Esophagus muscularis mucosa (tissue), 4 donors: ENCODE measurements at regions not wholly inside any gene's neighbourhood (a gene's known extent, or its start where the extent isn't known, plus 50 kb on each side); places are given as distances from the start of the nearest gene placed in this dataset.

Experiments used
- DNase-seq: peaks from one replicate; pipeline ENCODE4 v3.0.0-alpha.2; 2017; ENCODE audit errors: extremely low spot score
- H3K27ac ChIP-seq, 4 donors: fragments of 200-600 bp; sonication (generic); replicated peaks in 1 of 4; 1 replicate in 3 of 4; 2 replicates in 1 of 4; pipeline ENCODE4 v1.5.1; 2016 to 2019; ENCODE audit warnings: mild to moderate bottlenecking in 1 of 4
- H3K27me3 ChIP-seq, 4 donors: fragments of 200-600 bp; sonication (generic); one replicate each; pipeline versions ENCODE4 v1.5.1 to v1.6.0; 2016 to 2019
- H3K36me3 ChIP-seq, 4 donors: fragments of 200-600 bp; sonication (generic); one replicate each; pipeline ENCODE4 v1.5.1; 2016 to 2019
- H3K4me1 ChIP-seq, 4 donors: fragments of 200-600 bp; sonication (generic); one replicate each; pipeline ENCODE4 v1.5.1; 2016 to 2019
- H3K4me3 ChIP-seq, 4 donors: fragments of 200-600 bp; sonication (generic); 1 replicate in 2 of 4; 2 replicates in 2 of 4; pipeline ENCODE4 v1.5.1; 2016 to 2019; ENCODE audit warnings: mild to moderate bottlenecking in 4 of 4, moderate library complexity in 1 of 4
- H3K9me3 ChIP-seq, 4 donors: fragments of 200-600 bp; sonication (generic); 1 replicate in 3 of 4; 2 replicates in 1 of 4; pipeline ENCODE4 v1.5.1; 2016 to 2019
- EP300 ChIP-seq: sonication (generic); formaldehyde crosslinking; IDR thresholded peaks from one replicate; pipeline ENCODE4 v1.6.1; 2017; ENCODE audit warnings: antibody characterized with exemption
- POLR2A ChIP-seq: fragments of 450-650 bp; IDR thresholded peaks from one replicate; pipeline ENCODE4 v1.6.1; 2017; ENCODE audit warnings: antibody characterized with exemption, moderate library complexity, mild to moderate bottlenecking, low read depth
- POLR2AphosphoS5 ChIP-seq, 2 donors: sonication (generic); formaldehyde crosslinking; IDR thresholded peaks; one replicate each; pipeline ENCODE4 v1.6.1; 2017; ENCODE audit warnings: antibody characterized with exemption in 2 of 2
- WGBS: methylation state at CpG from one replicate; pipeline ENCODE4 v1.1.5; 2018; 5-methylcytosine and 5-hydroxymethylcytosine counted together
- intact Hi-C: fragments of 100-400 bp; cut with DNase I; formaldehyde crosslinking; loops from one replicate; pipeline ENCODE4 v1.15.1; 2023
- TF ChIP-seq, protein P1 (sequence below), 3 experiments: fragments of 200-600 bp in 2 of 3; fragments of 450-650 bp in 1 of 3; sonication (generic) in 2 of 3; IDR thresholded peaks; one replicate each; pipeline ENCODE4 v1.5.1; 2017 to 2019; ENCODE audit warnings: antibody characterized with exemption in 3 of 3, mild to moderate bottlenecking in 2 of 3, moderate library complexity in 1 of 3

DNA sequence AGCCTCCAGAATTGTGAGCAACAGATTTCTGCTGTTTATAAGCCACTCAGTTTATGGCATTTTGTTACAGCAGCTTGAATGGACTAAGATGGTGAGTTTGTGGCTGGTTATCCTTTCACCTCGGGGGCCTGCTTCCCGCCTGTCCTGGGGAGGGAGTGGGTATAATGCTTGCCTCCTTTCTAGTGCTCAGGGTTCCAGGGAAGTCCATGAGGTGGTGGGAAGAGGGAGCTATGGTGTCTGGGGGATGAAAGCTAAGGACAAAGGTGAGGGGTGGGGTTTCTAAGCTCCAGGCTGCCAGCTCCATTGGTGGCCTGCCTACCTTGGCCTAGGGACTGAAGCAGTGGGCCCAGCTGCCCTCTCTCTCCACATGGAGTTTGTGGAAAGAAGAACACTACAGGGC lies 50.2 kb upstream of the SDK2 start:
- Histone ChIP-seq H3K9me3 (no peaks in the 10 kb centered on the region), H3K27me3 (peaks cover 0 to 38% (median 0%) of the 10 kb centered on the region in 4 donors), H3K4me3 (no peak overlapping the region), H3K27ac (no peak overlapping the region), H3K36me3 (no peaks in the 10 kb centered on the region), H3K4me1 (no peaks in the 10 kb centered on the region)
- 64% methylated on average over 2 of the region's 2 CpGs for WGBS
- DNase-seq: no peak
- intact Hi-C loops: no loop called here
- TF ChIP-seq POLR2A: no peak
- TF ChIP-seq POLR2AphosphoS5 (IDR thresholded peaks at IDR 0.05): no peak
- TF ChIP-seq EP300: no peak
- TF ChIP-seq, protein P1, sequence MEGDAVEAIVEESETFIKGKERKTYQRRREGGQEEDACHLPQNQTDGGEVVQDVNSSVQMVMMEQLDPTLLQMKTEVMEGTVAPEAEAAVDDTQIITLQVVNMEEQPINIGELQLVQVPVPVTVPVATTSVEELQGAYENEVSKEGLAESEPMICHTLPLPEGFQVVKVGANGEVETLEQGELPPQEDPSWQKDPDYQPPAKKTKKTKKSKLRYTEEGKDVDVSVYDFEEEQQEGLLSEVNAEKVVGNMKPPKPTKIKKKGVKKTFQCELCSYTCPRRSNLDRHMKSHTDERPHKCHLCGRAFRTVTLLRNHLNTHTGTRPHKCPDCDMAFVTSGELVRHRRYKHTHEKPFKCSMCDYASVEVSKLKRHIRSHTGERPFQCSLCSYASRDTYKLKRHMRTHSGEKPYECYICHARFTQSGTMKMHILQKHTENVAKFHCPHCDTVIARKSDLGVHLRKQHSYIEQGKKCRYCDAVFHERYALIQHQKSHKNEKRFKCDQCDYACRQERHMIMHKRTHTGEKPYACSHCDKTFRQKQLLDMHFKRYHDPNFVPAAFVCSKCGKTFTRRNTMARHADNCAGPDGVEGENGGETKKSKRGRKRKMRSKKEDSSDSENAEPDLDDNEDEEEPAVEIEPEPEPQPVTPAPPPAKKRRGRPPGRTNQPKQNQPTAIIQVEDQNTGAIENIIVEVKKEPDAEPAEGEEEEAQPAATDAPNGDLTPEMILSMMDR (IDR thresholded peaks at IDR 0.05): no peak

DNA sequence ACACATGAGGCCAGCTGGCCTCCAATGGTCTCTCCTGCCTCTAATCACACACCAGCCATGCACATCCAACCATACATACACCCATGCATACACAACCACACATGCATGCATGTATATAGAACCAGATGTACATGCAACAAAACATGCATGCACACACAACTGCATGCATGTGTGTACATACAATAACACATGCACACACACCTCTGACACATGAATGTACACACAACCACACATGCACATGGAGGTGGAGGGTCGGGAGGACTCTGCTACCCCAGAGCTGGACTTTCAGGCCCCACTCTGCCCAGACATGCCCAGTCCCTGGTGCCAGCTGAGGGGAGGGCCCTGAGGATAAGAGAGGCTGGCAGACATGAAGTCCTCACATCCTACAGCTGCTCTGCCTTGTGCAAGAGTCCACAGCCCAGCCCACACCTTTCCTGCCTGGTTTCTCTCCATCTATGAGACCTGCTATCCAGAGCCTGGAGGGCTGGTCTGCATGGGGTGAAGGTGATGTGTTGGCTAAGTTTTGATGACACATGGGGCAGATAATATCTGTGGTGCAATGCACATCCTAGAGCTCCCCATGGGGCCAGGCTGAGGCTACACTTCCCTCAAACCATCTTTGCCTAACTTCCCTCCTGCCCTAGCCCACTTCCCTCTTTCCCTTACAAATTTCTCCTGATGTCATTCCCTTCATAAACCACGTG lies 50.9 kb upstream of the SDK2 start:
- WGBS: 75% methylated on average over 2 of the region's 2 CpGs
- no peaks in the 10 kb centered on the region for H3K9me3 ChIP-seq
- no peak overlapping the region for H3K27ac ChIP-seq
- H3K4me1 ChIP-seq: no peaks in the 10 kb centered on the region
- TF ChIP-seq POLR2A: no peak
- TF ChIP-seq, protein P1 (IDR thresholded peaks at IDR 0.05): no peak
- no peak for TF ChIP-seq POLR2AphosphoS5 (IDR thresholded peaks at IDR 0.05)
- no peak for TF ChIP-seq EP300
- intact Hi-C loops: no loop called here
- no peaks in the 10 kb centered on the region for H3K36me3 ChIP-seq
- DNase-seq: no peak
- peaks cover 0 to 41% (median 0%) of the 10 kb centered on the region in 4 donors for H3K27me3 ChIP-seq
- no peak overlapping the region for H3K4me3 ChIP-seq

DNA sequence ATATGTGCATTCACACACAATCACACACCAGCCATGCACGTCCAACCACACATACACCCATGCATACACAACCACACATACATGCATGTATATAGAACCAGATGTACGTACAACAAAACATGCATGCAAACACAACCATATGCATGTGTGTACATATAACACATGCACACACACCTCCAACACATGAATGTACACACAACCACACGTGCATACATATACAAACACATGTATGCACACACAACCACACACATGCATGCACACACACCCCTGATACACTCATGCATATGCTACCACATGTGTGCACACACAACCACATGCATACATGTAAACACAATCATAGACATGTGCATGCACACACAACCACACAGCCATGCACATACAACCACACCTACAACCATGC lies 52.0 kb upstream of the SDK2 start:
- Histone ChIP-seq H3K27me3 (peaks cover 0 to 42% (median 0%) of the 10 kb centered on the region in 4 donors), H3K4me1 (no peaks in the 10 kb centered on the region), H3K27ac (no peak overlapping the region), H3K36me3 (no peaks in the 10 kb centered on the region), H3K9me3 (no peaks in the 10 kb centered on the region), H3K4me3 (no peak overlapping the region)
- 88% methylated on average over 3 of the region's 3 CpGs for WGBS
- intact Hi-C loops: no loop called here
- no peak for TF ChIP-seq POLR2A
- no peak for TF ChIP-seq EP300
- TF ChIP-seq, protein P1 (IDR thresholded peaks at IDR 0.05): no peak
- no peak for TF ChIP-seq POLR2AphosphoS5 (IDR thresholded peaks at IDR 0.05)
- no peak for DNase-seq

DNA sequence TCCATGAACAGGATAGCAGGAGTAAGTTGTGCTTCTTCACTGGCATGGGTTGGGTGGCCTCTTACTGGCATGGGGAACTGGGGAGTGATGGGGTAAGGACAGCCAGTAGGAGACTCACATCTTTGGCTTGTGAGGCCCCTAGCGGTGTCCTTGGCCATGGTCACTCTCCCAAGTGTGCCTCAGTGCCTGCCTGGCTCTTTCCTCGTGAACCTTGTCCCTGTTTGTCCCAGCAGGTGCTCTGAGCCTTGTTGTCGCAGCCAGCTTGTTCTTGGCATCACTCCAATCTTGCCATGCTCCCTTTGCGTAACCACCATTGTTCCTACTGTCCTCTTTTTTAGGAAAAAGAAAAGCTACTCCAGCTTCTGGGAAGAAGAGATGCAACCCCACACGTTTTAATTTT lies 53.6 kb upstream of the SDK2 start:
- Histone ChIP-seq H3K9me3 (no peaks in the 10 kb centered on the region), H3K4me1 (no peaks in the 10 kb centered on the region), H3K27me3 (peaks cover 0 to 42% (median 0%) of the 10 kb centered on the region in 4 donors), H3K27ac (no peak overlapping the region), H3K36me3 (no peaks in the 10 kb centered on the region), H3K4me3 (no peak overlapping the region)
- 41% methylated on average over 5 of the region's 5 CpGs for WGBS
- TF ChIP-seq EP300 (no peak), POLR2A (no peak), POLR2AphosphoS5 (IDR thresholded peaks at IDR 0.05) (no peak)
- TF ChIP-seq, protein P1 (IDR thresholded peaks at IDR 0.05): no peak
- DNase-seq: no peak
- intact Hi-C loops: no loop called here

DNA sequence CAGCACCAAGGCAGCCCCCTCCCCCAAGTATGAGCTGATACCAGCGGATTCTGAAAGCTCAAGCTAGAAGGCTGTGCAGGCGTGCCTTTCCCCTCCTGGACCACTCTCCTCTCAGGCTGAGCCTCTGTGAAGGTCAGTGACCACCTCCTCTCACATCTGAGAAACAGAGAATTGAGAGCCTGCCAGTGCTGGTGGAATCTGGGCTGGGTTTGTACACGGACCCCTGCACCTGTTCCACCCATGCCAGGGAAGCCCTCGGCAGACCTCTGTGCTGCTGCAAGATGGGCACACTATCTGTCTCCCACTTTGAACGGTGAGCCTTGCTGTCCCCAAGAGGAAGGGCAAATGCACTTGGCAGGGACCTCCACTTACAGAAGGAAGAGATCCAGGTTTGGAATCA lies 54.7 kb upstream of the SDK2 start:
- Histone ChIP-seq H3K36me3 (no peaks in the 10 kb centered on the region), H3K27me3 (peaks cover 0 to 49% (median 0%) of the 10 kb centered on the region in 4 donors), H3K9me3 (no peaks in the 10 kb centered on the region), H3K4me1 (no peaks in the 10 kb centered on the region), H3K27ac (no peak overlapping the region), H3K4me3 (no peak overlapping the region)
- TF ChIP-seq, protein P1 (IDR thresholded peaks at IDR 0.05): no peak
- TF ChIP-seq POLR2A: no peak
- TF ChIP-seq POLR2AphosphoS5 (IDR thresholded peaks at IDR 0.05): no peak
- no peak for TF ChIP-seq EP300
- 76% methylated on average over 2 of the region's 5 CpGs for WGBS
- no peak for DNase-seq
- intact Hi-C loops: no loop called here
